ENCODE measurements at regions not wholly inside any gene's neighbourhood (a gene's known extent, or its start where the extent isn't known, plus 50 kb on each side); places are given as distances from the start of the nearest gene placed in this dataset.
A peak's percentile ranks its signal among the peaks of the same experiment; 100 is the strongest.

- Histone ChIP-seq H3K4me3 (no peak overlapping the region), H3K9me3 (peaks cover 6% of the 10 kb centered on the region; the same call in 1 of the 3 replicates), H3K27ac (no peak overlapping the region), H3K4me2 (no peak overlapping the region), H3K4me1 (no peaks in the 10 kb centered on the region)
- no peak for TF ChIP-seq RARB (CRISPR knock-in tag; IDR thresholded peaks at IDR 0.05)
- no peak for TF ChIP-seq SMC3 (IDR thresholded peaks at IDR 0.05)
- TF ChIP-seq KDM1A (IDR thresholded peaks at IDR 0.05; ENCODE audit: low read depth) = no peak
- no peak for TF ChIP-seq RCOR1 (IDR thresholded peaks at IDR 0.05; ENCODE audit: low read depth, low read length)
- no peak for TF ChIP-seq NR3C1 (IDR thresholded peaks at IDR 0.05)
- TF ChIP-seq FOSB (CRISPR knock-in tag; IDR thresholded peaks at IDR 0.05) = no peak
- CTCF ChIA-PET = no interaction called here
- ATAC-seq (no peak), FAIRE-seq (peak; percentile 61), DNase-seq (ENCODE audit: low read depth in 1 of 2, low spot score in 1 of 2) (no peak)
- WGBS (ENCODE audit: missing lambda C conversion rate) = 5% methylated on average over 2 of the region's 2 CpGs
- POLR2A ChIA-PET = no interaction called here
Measured at GRCh38 chr19:30319411-30319810, 52.8 kb upstream of the ZNF536 start.

- no peak overlapping the region for H3K27ac ChIP-seq
- no peak overlapping the region for H3K4me3 ChIP-seq
- TF ChIP-seq RARB (CRISPR knock-in tag; IDR thresholded peaks at IDR 0.05) (no peak), FOSB (CRISPR knock-in tag; IDR thresholded peaks at IDR 0.05) (no peak), E2F6 (IDR thresholded peaks at IDR 0.05; ENCODE audit: borderline replicate concordance, low read depth) (no peak), MAX (IDR thresholded peaks at IDR 0.05) (no peak), HES2 (IDR thresholded peaks at IDR 0.05) (no peak), POLR2AphosphoS2 (conservative IDR thresholded peaks at IDR 0.05; ENCODE audit: low read length) (no peak), EHMT2 (IDR thresholded peaks at IDR 0.05; ENCODE audit: low read depth) (no peak), CBX8 (IDR thresholded peaks at IDR 0.05) (no peak), REST (IDR thresholded peaks at IDR 0.05) (no peak), HMGXB4 (CRISPR knock-in tag; IDR thresholded peaks at IDR 0.05; ENCODE audit: borderline replicate concordance) (no peak), ATOH8 (CRISPR knock-in tag; IDR thresholded peaks at IDR 0.05; ENCODE audit: low read depth) (no peak), USF2 (IDR thresholded peaks at IDR 0.05) (no peak), FOXS1 (CRISPR knock-in tag; IDR thresholded peaks at IDR 0.05) (no peak), HDAC2 (IDR thresholded peaks at IDR 0.05) (no peak), MAFK (IDR thresholded peaks at IDR 0.05; ENCODE audit: partially characterized antibody) (no peak), ZFP36 (IDR thresholded peaks at IDR 0.05; ENCODE audit: borderline replicate concordance, partially characterized antibody) (no peak), CHD4 (IDR thresholded peaks at IDR 0.05; ENCODE audit: borderline replicate concordance) (no peak), HOXA7 (CRISPR knock-in tag; IDR thresholded peaks at IDR 0.05) (no peak)
- CTCF ChIA-PET = no interaction called here
- FAIRE-seq = peak; percentile 79
- H3K4me1 ChIP-seq = no peaks in the 10 kb centered on the region
- peaks cover 6% of the 10 kb centered on the region; the same call in 1 of the 3 replicates for H3K9me3 ChIP-seq
- no peak for ATAC-seq
- POLR2A ChIA-PET = no interaction called here
- no peak overlapping the region for H3K4me2 ChIP-seq
- no peak for DNase-seq (ENCODE audit: low read depth in 1 of 2, low spot score in 1 of 2)
Measured at GRCh38 chr19:30319876-30320275, 52.3 kb upstream of the ZNF536 start.

Measured in A549 (cell line).